ENCODE measurements at regions not wholly inside any gene's neighbourhood (a gene's known extent, or its start where the extent isn't known, plus 50 kb on each side); places are given as distances from the start of the nearest gene placed in this dataset.

DNA sequence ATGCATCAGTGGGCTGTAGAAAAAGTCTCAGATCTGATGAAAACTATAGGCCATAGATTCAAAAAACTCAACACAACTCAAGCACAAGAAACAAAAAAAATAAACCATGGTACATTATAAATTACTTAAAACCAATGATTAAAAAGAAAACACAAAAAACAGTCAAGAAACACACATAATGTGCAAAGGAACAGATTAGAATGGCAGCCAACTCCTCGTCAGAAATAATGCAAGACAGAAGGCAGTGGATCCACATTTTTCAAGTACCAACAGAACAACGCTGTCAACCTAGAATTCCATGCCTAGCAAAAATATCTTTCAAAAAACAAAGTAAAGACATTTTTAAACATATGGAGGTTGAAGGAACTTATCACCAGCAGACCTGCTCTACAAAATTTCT is 69.7 kb downstream of the PSMB1 start:
- no peak for DNase-seq

DNA sequence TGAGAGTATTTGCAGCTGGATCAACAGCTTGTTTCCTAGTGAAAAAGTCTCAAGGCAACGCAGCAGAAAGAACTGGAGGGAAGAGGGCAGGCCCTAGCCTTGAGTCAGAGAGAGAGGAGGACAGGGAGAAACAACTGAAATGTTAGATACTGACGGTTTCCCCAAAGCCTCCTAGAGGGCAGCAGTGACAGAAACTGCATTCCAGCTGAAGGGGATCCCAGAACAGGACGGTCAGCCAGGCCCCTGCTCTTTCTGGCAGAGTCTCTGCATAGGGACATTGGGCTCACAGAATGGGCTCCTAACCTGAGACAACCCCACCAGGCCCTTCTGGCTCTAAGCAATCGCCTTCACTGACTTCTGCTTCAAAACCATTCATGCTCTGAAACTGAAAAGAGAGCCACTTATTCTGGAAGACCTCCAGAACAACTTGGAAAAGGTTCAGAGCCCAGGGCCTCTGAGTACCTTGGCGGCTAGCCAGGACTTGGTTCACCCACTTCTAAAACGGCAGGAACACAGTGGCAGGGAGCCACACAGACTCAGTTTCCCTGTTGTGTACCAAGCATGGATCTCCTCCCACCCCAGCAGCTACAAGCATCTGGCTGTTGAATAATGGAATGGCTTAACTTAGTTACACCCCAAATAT is 72.9 kb downstream of the PSMB1 start:
- DNase-seq: peak; percentile 84

DNA sequence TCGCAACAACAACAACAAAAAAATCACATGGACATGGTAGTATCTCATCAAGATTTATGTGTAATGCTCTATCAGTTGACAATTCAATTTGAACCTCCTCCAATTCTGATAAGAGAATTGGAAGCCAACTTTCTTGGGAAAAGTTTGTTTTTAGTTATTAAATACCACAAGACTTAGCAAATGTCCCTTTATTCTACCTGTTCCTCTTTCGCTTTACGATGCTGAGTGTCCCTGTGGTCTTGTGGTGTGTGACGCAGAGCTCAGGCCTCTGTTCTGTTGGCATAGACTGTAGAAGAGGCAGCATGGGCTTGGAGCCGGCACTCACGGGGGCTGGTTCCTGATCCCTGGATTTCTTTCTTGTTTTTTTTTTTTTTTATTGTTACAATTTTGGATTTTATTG is 76.7 kb downstream of the PSMB1 start:
- DNase-seq: no peak

DNA sequence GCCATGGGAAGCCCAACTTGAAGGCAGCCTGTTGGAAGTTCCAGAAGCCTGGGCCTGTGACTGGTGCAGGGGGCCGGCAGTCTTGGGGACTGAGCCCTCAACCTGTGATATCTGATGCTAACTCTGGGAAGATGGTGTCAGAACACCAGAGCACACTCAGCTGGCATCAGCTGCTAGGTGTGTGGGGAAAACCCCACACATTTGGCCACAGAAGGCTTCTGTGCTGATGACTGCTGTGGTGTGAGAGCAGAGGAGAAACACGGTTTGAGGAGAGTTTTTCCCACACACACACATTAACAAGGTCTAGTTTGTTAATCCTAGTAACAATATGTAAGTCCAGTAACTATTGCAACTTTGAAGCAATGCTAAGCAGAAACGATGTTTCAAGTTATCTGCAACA is 78.0 kb downstream of the PSMB1 start:
- no peak for DNase-seq

DNA sequence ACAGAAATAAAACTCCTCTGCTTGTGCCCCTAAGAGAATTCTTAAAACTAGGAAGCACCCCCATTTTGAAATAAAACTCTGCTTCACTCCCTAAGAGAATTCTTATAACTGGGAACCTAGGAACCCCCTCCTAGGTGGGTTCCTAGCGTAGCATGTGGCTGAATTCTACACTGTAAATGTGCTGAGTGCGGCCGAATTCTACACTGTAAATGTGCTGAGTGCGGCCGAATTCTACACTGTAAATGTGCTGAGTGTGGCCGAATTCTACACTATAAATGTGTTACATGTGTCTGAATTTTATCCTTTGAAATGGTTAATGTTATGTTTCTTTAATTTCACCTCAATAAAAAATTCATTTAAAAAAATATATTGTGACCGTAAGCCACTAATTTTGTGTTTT is 79.3 kb downstream of the PSMB1 start:
- DNase-seq: no peak

DNA sequence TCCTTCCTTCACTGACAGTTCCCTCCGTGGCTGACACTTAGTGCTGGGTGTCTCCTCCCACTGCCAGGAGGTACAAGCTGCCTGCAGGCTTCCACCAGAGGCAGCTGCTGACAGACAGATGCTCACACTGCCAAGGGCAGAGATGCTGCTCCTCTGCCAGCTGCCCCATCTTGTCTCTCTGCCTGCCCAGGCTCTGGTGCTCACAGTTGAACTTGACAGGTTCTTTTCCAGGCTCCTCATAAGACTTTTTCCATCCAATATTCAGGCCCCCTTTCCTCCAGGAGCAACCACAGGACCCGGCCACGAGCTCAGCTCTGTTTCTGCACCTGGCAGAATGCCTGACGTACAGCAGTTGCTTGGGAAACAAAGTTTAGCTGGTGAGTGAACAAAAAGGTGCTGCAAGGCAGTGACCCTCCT is 79.8 kb downstream of the PSMB1 start:
- peak; percentile 44 for DNase-seq

DNA sequence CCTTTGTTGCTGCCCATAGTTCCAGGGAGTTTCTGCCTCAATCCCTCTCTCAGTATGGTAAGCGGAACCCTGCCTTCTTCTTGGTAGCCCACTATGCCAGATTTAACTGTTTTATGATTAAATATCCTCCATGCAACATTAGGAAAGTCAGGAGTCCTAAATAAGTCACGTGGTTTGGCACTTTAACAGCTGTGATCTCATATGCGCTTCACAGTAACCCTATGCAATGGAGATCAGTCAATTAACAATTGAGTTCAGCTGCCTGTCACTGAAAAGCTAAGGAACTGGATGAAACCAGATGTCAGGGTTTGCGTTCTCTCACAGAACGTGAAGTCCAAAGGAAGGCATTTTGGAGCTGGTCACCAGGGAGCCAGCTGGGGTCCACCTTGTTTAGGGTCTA is 81.6 kb downstream of the PSMB1 start:
- no peak for DNase-seq

DNA sequence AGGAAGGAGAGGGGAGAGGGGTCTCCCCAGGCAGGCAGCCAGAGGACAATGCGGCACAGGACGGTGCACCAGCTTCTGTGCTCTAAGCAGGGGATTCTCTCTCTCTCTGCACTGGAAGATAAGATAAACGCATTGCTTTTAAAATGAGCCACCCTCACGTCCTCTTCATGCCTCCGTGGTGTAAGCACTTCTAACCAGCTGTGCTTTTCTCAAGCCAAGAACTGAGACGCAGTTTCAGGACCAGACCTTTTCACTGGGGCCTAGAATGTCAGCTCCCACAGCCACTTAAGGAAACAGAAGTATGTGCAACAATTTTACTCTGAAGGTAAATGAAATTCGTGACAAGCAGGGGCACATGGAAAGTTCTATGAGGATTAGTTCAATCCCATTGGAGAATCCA is 82.4 kb downstream of the PSMB1 start:
- DNase-seq: no peak

DNA sequence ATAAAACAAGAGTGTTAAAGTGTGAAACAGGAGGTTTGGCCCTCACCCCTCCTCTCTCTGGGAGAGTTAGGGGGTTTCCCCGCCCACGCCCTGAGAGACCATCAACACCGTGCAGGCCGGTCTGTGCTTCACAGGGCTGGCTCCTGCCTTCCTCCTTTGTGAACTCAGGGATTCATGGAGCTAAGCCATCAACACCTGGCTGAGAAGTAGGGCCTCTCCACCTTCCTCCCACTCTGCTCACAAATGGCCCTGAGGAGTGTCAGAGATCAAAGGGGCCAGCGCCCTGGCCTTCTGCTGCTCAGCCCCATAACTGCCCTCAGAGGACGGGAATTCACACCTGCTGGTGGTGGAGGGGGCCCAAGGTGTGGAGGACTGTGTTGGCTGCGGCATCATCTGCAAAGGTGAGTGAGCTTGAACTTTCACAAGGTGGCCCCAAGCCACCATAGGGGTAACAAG is 88.6 kb downstream of the PSMB1 start:
- DNase-seq: no peak

DNA sequence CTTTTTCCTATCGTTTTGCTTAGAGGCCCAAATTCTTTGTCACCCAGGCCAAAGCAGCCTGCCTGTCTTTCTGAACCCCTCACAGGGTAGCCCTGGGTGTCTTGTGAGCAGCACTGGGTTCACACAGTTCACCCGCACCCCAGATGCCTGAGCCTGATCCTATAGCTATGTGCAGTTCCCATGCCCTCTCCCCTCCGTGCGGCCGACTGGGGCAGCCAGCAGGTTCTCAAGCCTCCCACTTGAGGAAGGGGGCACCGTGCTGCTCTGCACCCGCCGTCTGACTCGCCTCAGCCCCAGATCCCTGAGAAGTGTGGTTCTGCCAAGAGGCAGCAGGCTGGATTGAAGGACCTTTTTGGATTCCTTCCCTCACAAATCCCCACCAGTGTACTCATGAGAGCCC is 89.0 kb downstream of the PSMB1 start:
- DNase-seq: no peak

DNA sequence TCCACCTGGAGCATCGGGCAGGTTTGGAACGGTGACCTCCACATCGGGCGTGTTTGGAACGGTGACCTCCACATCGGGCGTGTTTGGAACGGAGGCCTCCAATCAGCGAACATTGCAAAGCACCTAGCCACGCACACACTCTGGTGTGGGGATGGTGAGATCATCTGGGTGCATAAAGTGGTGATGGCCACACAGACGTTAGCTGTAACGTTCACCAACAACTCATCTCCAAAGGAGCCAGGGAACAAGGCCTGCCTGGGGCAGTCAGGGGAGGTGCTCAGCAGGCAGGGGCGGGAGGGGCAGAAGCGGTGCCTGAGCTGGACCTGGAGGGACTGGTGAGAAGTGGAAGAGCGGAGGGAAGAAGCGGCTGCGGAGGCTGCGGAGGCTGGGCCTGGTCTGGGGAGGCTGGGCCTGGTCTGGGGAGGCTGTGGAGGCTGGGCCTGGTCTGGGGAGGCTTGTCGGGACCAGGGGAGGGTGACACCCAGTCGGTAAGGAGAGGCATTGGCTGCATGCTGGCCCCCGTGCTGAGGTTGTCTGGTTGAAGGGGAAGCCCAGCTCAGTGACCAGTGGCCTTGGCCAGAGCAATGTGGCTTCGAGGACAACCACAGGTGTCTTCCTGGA is 89.9 kb downstream of the PSMB1 start:
- no peak for DNase-seq

DNA sequence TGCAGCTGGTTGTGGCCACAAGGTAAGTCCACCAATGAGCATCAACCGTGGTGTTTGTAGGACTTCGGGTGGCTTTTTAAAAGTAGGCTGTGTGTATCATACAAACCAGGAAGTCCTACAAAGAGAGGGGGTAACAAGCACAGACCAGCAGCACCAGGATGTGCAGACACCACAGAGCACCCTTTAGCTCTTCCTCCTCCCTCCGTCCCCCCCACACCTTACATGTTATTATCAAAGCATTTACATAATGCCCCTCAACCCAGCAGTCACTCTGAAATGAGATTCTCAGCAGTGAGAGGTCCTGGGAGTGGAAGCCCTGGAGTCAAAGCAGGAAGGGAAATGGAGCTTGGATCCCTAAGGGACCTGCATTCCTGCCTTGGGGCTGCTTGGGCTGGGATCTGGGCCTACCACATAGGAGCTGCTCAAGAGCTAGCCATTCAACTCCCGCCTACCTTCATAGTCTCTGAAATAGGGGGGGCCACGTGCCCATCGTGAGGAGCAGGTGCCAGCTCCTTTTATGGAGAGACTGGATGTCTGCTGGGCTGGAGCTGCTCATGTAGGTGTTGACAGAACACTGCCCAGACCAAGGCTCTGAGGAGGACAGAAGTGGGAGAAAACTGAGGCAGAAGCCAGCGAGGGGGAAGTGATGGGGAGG is 90.6 kb downstream of the PSMB1 start:
- peak; percentile 17 for DNase-seq

DNA sequence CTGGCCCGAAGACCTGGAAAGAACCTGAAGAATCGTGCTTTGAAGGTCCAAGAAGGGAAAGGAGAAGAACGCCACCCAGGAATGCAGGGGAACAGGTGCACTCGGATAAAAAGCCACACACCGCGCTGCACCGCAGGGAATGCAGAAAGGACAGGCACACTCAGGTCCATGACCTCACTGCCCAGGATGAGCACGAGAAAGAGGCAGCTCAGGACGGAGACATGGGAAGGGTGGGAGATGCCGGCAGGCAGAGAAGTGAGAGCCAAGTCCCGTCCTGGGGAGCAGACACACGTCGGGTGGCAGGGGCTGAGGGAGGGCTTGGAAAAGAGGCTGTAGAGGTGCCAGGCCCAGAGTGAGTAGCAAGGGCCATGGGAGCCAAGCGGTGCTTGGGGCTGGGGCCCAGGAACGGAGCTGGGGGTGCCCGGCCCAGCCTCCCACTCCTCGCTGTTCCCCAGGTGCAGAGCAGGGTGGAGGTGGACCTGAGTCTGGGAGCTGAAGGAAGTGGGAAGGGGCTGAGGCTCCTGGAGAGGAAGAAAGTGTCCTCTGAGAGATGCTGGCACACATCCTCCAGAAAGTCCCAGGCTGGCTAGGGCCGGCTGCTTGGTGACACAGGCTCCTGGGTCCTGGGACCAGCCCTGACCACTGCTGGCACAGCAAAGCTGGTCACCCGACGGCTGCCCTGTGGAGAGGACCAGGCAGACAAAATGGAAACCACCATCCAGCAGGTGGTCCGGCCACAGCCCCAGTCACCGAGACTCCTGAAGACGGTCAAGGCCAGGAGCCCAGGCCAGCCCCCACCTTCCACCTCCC is 91.3 kb downstream of the PSMB1 start:
- no peak for DNase-seq

DNA sequence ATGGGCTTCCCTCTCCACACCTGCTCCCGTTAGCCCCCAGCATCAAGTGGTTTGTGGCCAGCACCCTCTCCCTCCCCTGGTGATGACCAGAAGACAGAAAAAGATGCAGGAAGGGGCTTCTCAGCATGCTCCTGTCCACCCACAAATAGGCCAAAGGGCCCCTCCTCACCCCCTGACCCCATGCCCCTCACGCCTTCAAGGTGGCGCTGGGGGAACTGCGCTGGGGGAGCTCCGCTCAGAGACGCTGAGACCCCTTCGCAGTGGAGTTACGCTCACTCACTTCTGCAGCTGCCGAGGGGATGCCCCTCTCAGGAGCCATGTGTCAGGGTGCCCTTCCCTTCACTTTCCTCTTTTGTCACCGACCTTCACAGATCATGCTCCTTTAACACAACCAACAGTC is 92.0 kb downstream of the PSMB1 start:
- DNase-seq: no peak

DNA sequence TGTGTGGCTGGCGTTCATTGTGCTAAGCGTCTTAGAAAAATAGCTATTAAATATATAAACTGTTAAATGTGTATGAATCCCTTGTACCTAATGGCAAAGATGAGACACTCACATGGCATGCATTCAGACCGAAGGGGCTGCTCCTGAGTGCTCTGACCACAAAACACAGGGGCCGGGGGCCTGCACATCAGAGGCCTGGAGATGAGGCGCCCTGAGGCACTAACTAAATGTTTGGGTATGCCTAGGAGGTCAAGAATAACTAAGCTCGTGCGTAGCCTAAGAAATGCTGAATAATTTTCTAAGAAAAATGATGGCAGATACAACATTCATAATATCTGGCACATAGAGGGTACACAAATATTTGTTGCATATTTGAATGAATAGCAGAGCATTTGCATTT is 92.5 kb downstream of the PSMB1 start:
- no peak for DNase-seq

DNA sequence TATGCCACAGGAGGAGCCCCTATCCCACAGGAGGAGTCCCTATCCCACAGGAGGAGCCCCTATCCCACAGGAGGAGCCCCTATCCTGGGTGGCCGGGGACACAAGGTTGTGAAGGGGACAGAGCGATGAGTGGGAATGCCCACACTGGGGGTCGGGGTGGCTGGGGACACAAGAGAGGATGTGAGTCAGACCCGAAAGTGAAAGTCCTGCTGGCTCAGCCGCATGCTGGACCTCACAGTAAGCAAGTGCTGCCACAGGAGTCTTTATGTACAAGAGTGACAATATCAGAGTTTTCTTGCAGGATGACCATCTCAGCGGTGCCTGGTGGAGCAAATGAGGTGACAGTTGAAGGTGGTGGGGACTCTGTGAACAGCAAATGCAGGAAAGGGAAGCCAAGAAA is 93.7 kb downstream of the PSMB1 start:
- DNase-seq: no peak

DNA sequence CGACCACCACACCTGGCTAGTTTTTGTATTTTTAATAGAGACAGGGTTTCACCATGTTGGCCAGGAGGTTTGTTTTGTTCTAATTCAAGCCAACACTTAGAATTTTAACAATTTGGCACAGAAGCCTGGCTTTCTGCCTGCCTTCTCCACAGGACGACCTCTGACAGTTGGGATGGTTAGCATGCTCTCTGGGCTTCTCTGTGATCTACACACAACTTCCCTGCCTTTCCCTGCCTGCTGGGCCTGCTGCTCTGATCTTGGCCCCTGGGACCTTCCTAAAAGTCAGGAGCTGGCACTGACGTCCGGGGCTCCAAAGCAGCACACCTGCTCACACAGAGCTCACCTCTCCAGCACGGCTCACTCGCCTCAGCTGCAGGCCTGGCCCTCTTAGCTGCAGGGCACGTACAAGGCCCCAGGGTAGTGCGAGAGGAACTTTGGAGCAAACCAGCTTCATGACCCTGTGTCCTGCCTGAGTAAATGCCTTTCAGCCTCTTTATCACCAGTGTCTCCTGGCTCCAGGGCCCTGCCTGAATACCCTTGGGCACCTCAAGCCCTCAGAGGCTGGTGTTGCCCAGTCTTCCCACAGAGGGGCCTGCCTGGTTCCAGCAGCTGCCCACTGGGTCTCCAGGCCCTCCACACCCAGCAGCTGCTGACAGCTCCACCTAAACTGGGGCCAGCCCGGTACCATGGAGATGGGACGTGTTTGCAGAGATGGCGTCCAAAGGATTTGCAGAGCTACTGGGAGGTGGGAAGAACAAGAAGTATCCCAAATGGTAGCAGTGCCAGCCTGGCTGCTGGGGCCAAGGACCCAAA is 96.0 kb downstream of the PSMB1 start:
- no peak for DNase-seq
